HEK293 (cell line): ENCODE measurements at regions not wholly inside any gene's neighbourhood (a gene's known extent, or its start where the extent isn't known, plus 50 kb on each side); places are given as distances from the start of the nearest gene placed in this dataset.

Source experiments
- AEBP2 ChIP-seq: fragments of 450-650 bp; formaldehyde crosslinking; IDR thresholded peaks from 2 replicates; pipeline ENCODE4 v1.5.1; 2016; ENCODE audit warnings: missing biosample characterization, missing genetic modification characterization, borderline replicate concordance
- BCL11A ChIP-seq: fragments of 450-650 bp; formaldehyde crosslinking; IDR thresholded peaks from 2 replicates; pipeline ENCODE4 v1.5.1; 2016; ENCODE audit warnings: low read depth, missing biosample characterization, missing genetic modification characterization
- FEZF1 ChIP-seq: fragments of 450-650 bp; formaldehyde crosslinking; IDR thresholded peaks from 2 replicates; pipeline ENCODE4 v1.5.1; 2016; ENCODE audit warnings: missing biosample characterization, missing genetic modification characterization
- OSR2 ChIP-seq: fragments of 450-650 bp; formaldehyde crosslinking; IDR thresholded peaks from 2 replicates; pipeline ENCODE4 v1.5.1; 2016; ENCODE audit warnings: missing biosample characterization, missing genetic modification characterization
- PRDM4 ChIP-seq: fragments of 450-650 bp; formaldehyde crosslinking; IDR thresholded peaks from 2 replicates; pipeline ENCODE4 v1.5.1; 2017; ENCODE audit warnings: missing biosample characterization, missing genetic modification characterization
- SCRT2 ChIP-seq: fragments of 450-650 bp; formaldehyde crosslinking; IDR thresholded peaks from 2 replicates; pipeline ENCODE4 v1.5.1; 2016; ENCODE audit warnings: missing biosample characterization, missing genetic modification characterization
- WT1 ChIP-seq: fragments of 450-650 bp; formaldehyde crosslinking; IDR thresholded peaks from 2 replicates; pipeline ENCODE4 v1.5.1; 2016; ENCODE audit warnings: missing biosample characterization, missing genetic modification characterization
- ZBTB11 ChIP-seq: fragments of 450-650 bp; formaldehyde crosslinking; conservative IDR thresholded peaks from 2 replicates; pipeline ENCODE4 v1.5.1; 2016; ENCODE audit warnings: low read depth, missing biosample characterization, missing genetic modification characterization
- ZEB2 ChIP-seq: fragments of 450-650 bp; formaldehyde crosslinking; IDR thresholded peaks from 2 replicates; pipeline ENCODE4 v1.5.1; 2016; ENCODE audit warnings: missing biosample characterization, missing genetic modification characterization
- ZNF174 ChIP-seq: fragments of 450-650 bp; formaldehyde crosslinking; IDR thresholded peaks from 2 replicates; pipeline ENCODE4 v1.5.0; 2017; ENCODE audit warnings: missing biosample characterization, mild to moderate bottlenecking, missing genetic modification characterization
- ZNF311 ChIP-seq: fragments of 450-650 bp; formaldehyde crosslinking; IDR thresholded peaks from 2 replicates; pipeline ENCODE4 v1.5.1; 2017; ENCODE audit warnings: missing biosample characterization, missing genetic modification characterization, borderline replicate concordance
- ZNF350 ChIP-seq: fragments of 450-650 bp; formaldehyde crosslinking; IDR thresholded peaks from 2 replicates; pipeline ENCODE4 v1.5.0; 2017; ENCODE audit warnings: missing biosample characterization, mild to moderate bottlenecking, missing genetic modification characterization
- ZNF426 ChIP-seq: fragments of 450-650 bp; formaldehyde crosslinking; IDR thresholded peaks from 2 replicates; pipeline ENCODE4 v1.5.1; 2017; ENCODE audit warnings: missing biosample characterization, missing genetic modification characterization, mild to moderate bottlenecking, inconsistent platforms, moderate library complexity
- ZNF510 ChIP-seq: fragments of 450-650 bp; formaldehyde crosslinking; IDR thresholded peaks from 2 replicates; pipeline ENCODE4 v1.5.1; 2018; ENCODE audit warnings: mild to moderate bottlenecking, missing genetic modification characterization, missing biosample characterization; ENCODE audit not compliant: insufficient replicate concordance
- ZNF518A ChIP-seq: fragments of 450-650 bp; formaldehyde crosslinking; conservative IDR thresholded peaks from 2 replicates; pipeline ENCODE4 v1.5.1; 2016; ENCODE audit warnings: low read depth, missing biosample characterization, missing genetic modification characterization
- ZNF530 ChIP-seq: fragments of 450-650 bp; formaldehyde crosslinking; IDR thresholded peaks from 2 replicates; pipeline ENCODE4 v1.5.1; 2016; ENCODE audit warnings: low read depth, missing biosample characterization, missing genetic modification characterization
- ZNF555 ChIP-seq: fragments of 450-650 bp; formaldehyde crosslinking; conservative IDR thresholded peaks from 2 replicates; pipeline ENCODE4 v1.5.1; 2017; ENCODE audit warnings: missing biosample characterization, mild to moderate bottlenecking, missing genetic modification characterization, inconsistent platforms
- ZNF561 ChIP-seq: fragments of 450-650 bp; IDR thresholded peaks from 2 replicates; pipeline ENCODE4 v1.5.1; 2018; ENCODE audit warnings: missing biosample characterization, missing genetic modification characterization, borderline replicate concordance
- ZNF639 ChIP-seq: fragments of 450-650 bp; formaldehyde crosslinking; IDR thresholded peaks from 2 replicates; pipeline ENCODE4 v1.5.1; 2016; ENCODE audit warnings: missing biosample characterization, missing genetic modification characterization
- ZNF692 ChIP-seq: fragments of 450-650 bp; formaldehyde crosslinking; IDR thresholded peaks from 2 replicates; pipeline ENCODE4 v1.5.1; 2016; ENCODE audit warnings: missing biosample characterization, missing genetic modification characterization
- ZNF701 ChIP-seq: fragments of 450-650 bp; formaldehyde crosslinking; IDR thresholded peaks from 2 replicates; pipeline ENCODE4 v1.5.1; 2016; ENCODE audit warnings: missing biosample characterization, missing genetic modification characterization
- ZNF776 ChIP-seq: fragments of 450-650 bp; formaldehyde crosslinking; IDR thresholded peaks from 2 replicates; pipeline ENCODE4 v1.5.0; 2017; ENCODE audit warnings: missing biosample characterization, missing genetic modification characterization, borderline replicate concordance
- ZNF777 ChIP-seq: fragments of 450-650 bp; formaldehyde crosslinking; IDR thresholded peaks from 2 replicates; pipeline ENCODE4 v1.5.1; 2017; ENCODE audit warnings: missing biosample characterization, missing genetic modification characterization, borderline replicate concordance
- ZNF830 ChIP-seq: fragments of 450-650 bp; IDR thresholded peaks from 2 replicates; pipeline ENCODE4 v1.5.0; 2018; ENCODE audit warnings: missing biosample characterization, missing genetic modification characterization, low read depth, mild to moderate bottlenecking, moderate library complexity
- ZSCAN23 ChIP-seq: fragments of 450-650 bp; formaldehyde crosslinking; IDR thresholded peaks from 2 replicates; pipeline ENCODE4 v1.5.1; 2016; ENCODE audit warnings: missing biosample characterization, missing genetic modification characterization

GRCh38 chr11:15613251-15613650 is 498.5 kb downstream of the INSC start (continued):
- TF ChIP-seq ZEB2 (tag by site-specific recombination), result no peak
- no peak for TF ChIP-seq ZNF174 (tag by site-specific recombination)
- TF ChIP-seq AEBP2 (tag by site-specific recombination), result no peak
- TF ChIP-seq ZNF692 (tag by site-specific recombination), result peak; percentile 20; the same call in 1 of the 2 replicates
- peak; percentile 61; the same call in 1 of the 2 replicates for TF ChIP-seq OSR2 (tag by site-specific recombination)
- no peak for TF ChIP-seq ZNF530 (tag by site-specific recombination)
- no peak for TF ChIP-seq ZNF639 (tag by site-specific recombination)
- TF ChIP-seq SCRT2 (tag by site-specific recombination), result no peak
- no peak for TF ChIP-seq ZNF518A (tag by site-specific recombination)
- TF ChIP-seq ZNF350 (tag by site-specific recombination), result no peak
- no peak for TF ChIP-seq ZNF426 (tag by site-specific recombination)
- TF ChIP-seq ZNF777, result no peak
- TF ChIP-seq BCL11A (tag by site-specific recombination), result no peak
- no peak for TF ChIP-seq ZSCAN23
- TF ChIP-seq ZNF510 (tag by site-specific recombination), result no peak
- no peak for TF ChIP-seq ZBTB11 (tag by site-specific recombination)
- TF ChIP-seq PRDM4 (tag by site-specific recombination), result no peak
- no peak for TF ChIP-seq ZNF555 (tag by site-specific recombination)
- TF ChIP-seq ZNF776, result no peak
- TF ChIP-seq WT1 (tag by site-specific recombination), result peak; percentile 42; the same call in 1 of the 2 replicates
- peak; percentile 71 for TF ChIP-seq FEZF1 (tag by site-specific recombination)
- TF ChIP-seq ZNF311 (tag by site-specific recombination), result no peak
- no peak for TF ChIP-seq ZNF561
- TF ChIP-seq ZNF701 (tag by site-specific recombination), result no peak
- no peak for TF ChIP-seq ZNF830 (tag by site-specific recombination)
